ENCODE measurements at regions not wholly inside any gene's neighbourhood (a gene's known extent, or its start where the extent isn't known, plus 50 kb on each side); places are given as distances from the start of the nearest gene placed in this dataset.

DNA sequence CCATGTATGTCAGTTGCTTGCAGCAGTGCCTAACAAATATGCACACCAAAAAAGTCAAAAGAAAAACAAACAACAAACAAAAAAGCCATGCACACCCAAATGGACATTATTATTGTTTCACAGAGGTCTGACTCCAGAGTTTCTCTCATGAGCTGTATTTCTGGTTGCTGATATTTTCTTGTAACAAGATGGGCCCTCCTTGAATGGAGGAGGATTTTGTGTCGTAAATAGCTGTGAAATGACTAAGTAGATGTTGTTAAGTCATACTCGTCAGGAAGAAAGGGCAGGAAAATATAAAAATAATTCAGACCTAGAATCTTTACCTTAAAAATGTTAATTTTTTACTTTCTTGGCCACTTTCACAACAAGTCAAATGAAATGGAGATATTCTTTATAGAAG lies 96.0 kb downstream of the PLEKHG1 start:
- H3K9ac ChIP-seq (ENCODE audit: insufficient read depth in 1 of 2, low read depth in 2 of 2, low read length in 2 of 2) = no peak overlapping the region
- 0% methylated on average over 2 of the region's 2 CpGs for WGBS (ENCODE audit: insufficient coverage, low coverage, missing lambda C conversion rate)
- DNase-seq (ENCODE audit: extremely low read depth in 1 of 4, low spot score in 3 of 4) (no peak), FAIRE-seq (no peak), ATAC-seq (no peak)
- ChIA-PET POLR2A (interaction anchor here (1.0 to 1.3 kb wide), 2 partner anchors 9 to 10 kb away, joined by 4 to 6 read pairs; no protein-coding TSS in a partner anchor), CTCF (ENCODE audit: low intra/inter-chr PET ratio) (no interaction called here)
- H3K4me1 ChIP-seq (replicated peaks in 1 of 2; ENCODE audit: control insufficient read depth in 2 of 2, insufficient read depth in 2 of 2, low read length in 2 of 2) = no peaks in the 10 kb centered on the region
- H3K4me3 ChIP-seq = no peak overlapping the region
- H4K20me1 ChIP-seq (replicated peaks; ENCODE audit: control insufficient read depth, insufficient read depth, low read length) = no peaks in the 10 kb centered on the region
- TF ChIP-seq HNRNPH1 (optimal IDR thresholded peaks at IDR 0.05; ENCODE audit: low read depth, low read length) (no peak), SRSF3 (IDR thresholded peaks at IDR 0.05; ENCODE audit: insufficient read depth, low read length) (no peak), LEF1 (IDR thresholded peaks at IDR 0.05) (no peak), ZNF143 (CRISPR knock-in tag; IDR thresholded peaks at IDR 0.05) (no peak), SRF (CRISPR knock-in tag; IDR thresholded peaks at IDR 0.05) (no peak), SOX6 (IDR thresholded peaks at IDR 0.05) (no peak), ILF3 (IDR thresholded peaks at IDR 0.05; ENCODE audit: borderline replicate concordance) (no peak), KAT8 (IDR thresholded peaks at IDR 0.05; ENCODE audit: low read depth) (no peak), PTRF (tag; IDR thresholded peaks at IDR 0.05) (no peak), ATF2 (CRISPR knock-in tag; IDR thresholded peaks at IDR 0.05) (no peak)
- H3K36me3 ChIP-seq (ENCODE audit: control insufficient read depth, insufficient read depth, low read length) = no peaks in the 10 kb centered on the region
- intact Hi-C loops (cut with micrococcal nuclease) (no loop called here), in situ Hi-C loops (cut with MboI) (no loop called here)
- no peaks in the 10 kb centered on the region for H3K79me2 ChIP-seq (ENCODE audit: control insufficient read depth, insufficient read depth, low read length)
- no peaks in the 10 kb centered on the region for H3K9me3 ChIP-seq (replicated peaks; ENCODE audit: control insufficient read depth, insufficient read depth, low read depth, low read length)
- BruUV-seq (replicated peaks) = no TSS peak
- peaks cover 22 to 30% of the 10 kb centered on the region in 2 experiments for H3K27me3 ChIP-seq (ENCODE audit: control insufficient read depth in 2 of 2, insufficient read depth in 2 of 2, low read length in 2 of 2)
- no peak overlapping the region for H2AFZ ChIP-seq (ENCODE audit: low read depth, low read length)
- H3K4me2 ChIP-seq (ENCODE audit: insufficient read depth, low read length) = no peak overlapping the region
- no peak overlapping the region for H3K27ac ChIP-seq (ENCODE audit: extremely low read depth, low read depth, low read length)
- H3K9me1 ChIP-seq (ENCODE audit: control insufficient read depth, insufficient read depth, low read length) = no peaks in the 10 kb centered on the region
